Right lobe of liver (tissue), 4 donors: ENCODE measurements at regions not wholly inside any gene's neighbourhood (a gene's known extent, or its start where the extent isn't known, plus 50 kb on each side); places are given as distances from the start of the nearest gene placed in this dataset.
"Not testable (repeated sequence)": the region's sequence is repeated elsewhere in the genome, so short reads cannot be mapped to it uniquely, and the experiment has no call there.

ENCODE experiments used
- CTCF ChIP-seq, 4 donors: fragments of 200-600 bp in 3 of 4; fragments of 450-650 bp in 1 of 4; IDR thresholded peaks; one replicate each; pipeline versions ENCODE4 v1.5.1 to v1.8.0; 2016 to 2022; ENCODE audit warnings: antibody characterized with exemption in 4 of 4, mild to moderate bottlenecking in 2 of 4
- POLR2A ChIP-seq: fragments of 450-650 bp; IDR thresholded peaks from one replicate; pipeline ENCODE4 v1.6.1; 2017; ENCODE audit warnings: antibody characterized with exemption, mild to moderate bottlenecking
- donor health status: DM: no; HTN: no; CAD: no.
- donor health status: DM: no; HTN: no; CAD: no.
- donor health status: DM: no; HTN: yes; CAD: no.

GRCh38 chr6:114928731-114929130 lies 585.9 kb upstream of the HS3ST5 start:
- not testable (repeated sequence) for TF ChIP-seq CTCF (IDR thresholded peaks at IDR 0.05); POLR2A
